Activated T-cell treated with anti-CD3 and anti-CD28 coated beads, Interleukin-2, amount 50 U/mL, for 72 hours (primary cell): ENCODE measurements at regions not wholly inside any gene's neighbourhood (a gene's known extent, or its start where the extent isn't known, plus 50 kb on each side); places are given as distances from the start of the nearest gene placed in this dataset.

Source experiments
- ATAC-seq, 2 donors: fragments of 150-1000 bp; cut with Tn5 transposase; replicated peaks in 1 of 2; 2 replicates each; pipeline ENCODE4 v1.10.0; 2021; ENCODE audit warnings: moderate library complexity in 2 of 2, mild to moderate bottlenecking in 1 of 2
- DNase-seq, 2 donors: peaks; one replicate each; pipeline ENCODE4 v3.0.0; 2021 to 2022; ENCODE audit warnings: mixed read lengths in 1 of 2
- H3K27ac Mint-ChIP-seq: one replicate; pipeline ENCODE4 v1.8.0; 2022; ENCODE audit warnings: mild to moderate bottlenecking, moderate library complexity, mixed read lengths
- H3K27me3 Mint-ChIP-seq: one replicate; pipeline ENCODE4 v1.8.0; 2022; ENCODE audit warnings: low read depth, mixed read lengths
- H3K36me3 Mint-ChIP-seq, 2 donors: one replicate each; pipeline ENCODE4 v1.8.0; 2022; ENCODE audit warnings: mixed read lengths in 2 of 2, mild to moderate bottlenecking in 1 of 2; ENCODE audit not compliant: insufficient read depth in 2 of 2
- H3K4me1 Mint-ChIP-seq: one replicate; pipeline ENCODE4 v1.8.0; 2022; ENCODE audit warnings: low read depth, mixed read lengths
- H3K4me3 Mint-ChIP-seq, 2 donors: one replicate each; pipeline ENCODE4 v1.8.0; 2022; ENCODE audit warnings: mild to moderate bottlenecking in 2 of 2, mixed read lengths in 2 of 2, moderate library complexity in 2 of 2
- H3K9me3 Mint-ChIP-seq, 2 donors: one replicate each; pipeline ENCODE4 v1.8.0; 2022; ENCODE audit warnings: mixed read lengths in 2 of 2

GRCh38 chr21:27595716-27596115 is 628.8 kb upstream of the ADAMTS5 start:
- H3K36me3 Mint-ChIP-seq = peaks cover 0 to 1% of the 10 kb centered on the region in 2 donors
- no peak overlapping the region for H3K4me3 Mint-ChIP-seq

GRCh38 chr21:27590271-27590670 is 623.4 kb upstream of the ADAMTS5 start:
- Mint-ChIP-seq H3K27me3 (no peaks in the 10 kb centered on the region), H3K4me3 (no peak overlapping the region), H3K9me3 (peaks cover 0 to 4% of the 10 kb centered on the region in 2 donors), H3K4me1 (no peaks in the 10 kb centered on the region), H3K36me3 (no peaks in the 10 kb centered on the region), H3K27ac (no peak overlapping the region)
- ATAC-seq = no peak
- no peak for DNase-seq

More at GRCh38 chr21:27595716-27596115, 628.8 kb upstream of the ADAMTS5 start:
- no peak for ATAC-seq
- Mint-ChIP-seq H3K4me1 (no peaks in the 10 kb centered on the region), H3K27ac (no peak overlapping the region), H3K27me3 (no peaks in the 10 kb centered on the region), H3K9me3 (peaks cover 6 to 11% of the 10 kb centered on the region in 2 donors)
- DNase-seq = no peak

DNA sequence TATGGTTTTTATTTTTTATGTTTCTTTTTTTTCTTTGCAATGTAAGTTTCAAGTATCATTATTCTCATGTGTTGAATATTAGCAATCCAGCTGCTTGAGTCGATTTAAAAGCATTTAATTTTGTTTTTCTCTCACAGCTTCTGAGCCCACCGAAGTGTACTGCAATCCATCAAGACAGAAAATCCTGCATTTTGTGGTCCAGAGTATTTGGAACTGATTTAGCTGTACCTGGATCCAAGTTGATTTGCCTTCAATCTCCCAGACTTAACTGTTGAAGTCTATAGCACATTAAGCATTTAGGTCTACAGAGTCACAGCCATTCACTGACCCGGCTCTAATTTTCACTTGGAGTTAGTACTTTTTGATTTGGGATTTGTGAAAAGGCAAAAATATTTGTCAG is 622.9 kb upstream of the ADAMTS5 start:
- ATAC-seq = no peak

GRCh38 chr21:27586986-27587385 is 620.1 kb upstream of the ADAMTS5 start:
- no peaks in the 10 kb centered on the region for H3K4me1 Mint-ChIP-seq
- no peak for DNase-seq
- no peak for ATAC-seq
- no peaks in the 10 kb centered on the region for H3K27me3 Mint-ChIP-seq
- no peak overlapping the region for H3K27ac Mint-ChIP-seq
- H3K4me3 Mint-ChIP-seq = no peak overlapping the region
- H3K36me3 Mint-ChIP-seq = no peaks in the 10 kb centered on the region
- no peaks in the 10 kb centered on the region for H3K9me3 Mint-ChIP-seq

More for the DNA sequence above, 622.9 kb upstream of the ADAMTS5 start:
- no peak overlapping the region for H3K27ac Mint-ChIP-seq
- no peaks in the 10 kb centered on the region for H3K4me1 Mint-ChIP-seq
- no peaks in the 10 kb centered on the region for H3K36me3 Mint-ChIP-seq
- H3K4me3 Mint-ChIP-seq = no peak overlapping the region
- no peaks in the 10 kb centered on the region for H3K27me3 Mint-ChIP-seq
- DNase-seq = no peak
- peaks cover 0 to 2% of the 10 kb centered on the region in 2 donors for H3K9me3 Mint-ChIP-seq

DNA sequence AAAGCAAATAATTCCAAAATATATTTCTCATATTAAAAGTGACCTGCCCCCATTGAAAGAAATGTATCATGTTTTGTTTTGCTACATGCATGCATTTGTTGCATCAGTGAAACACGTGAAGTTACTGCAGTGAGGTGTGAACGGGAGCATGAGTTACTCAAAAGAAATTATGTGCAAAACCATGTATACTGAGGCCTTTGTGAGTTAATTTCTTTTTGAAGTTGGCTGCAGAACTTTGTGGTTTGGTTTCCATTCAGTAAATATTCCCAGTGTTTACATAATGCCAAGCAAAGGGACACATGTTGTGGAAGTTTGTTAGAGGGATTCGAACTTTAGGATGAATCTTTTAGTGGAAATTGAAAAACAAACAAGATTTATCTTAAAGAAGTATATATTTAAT is 619.4 kb upstream of the ADAMTS5 start:
- no peak overlapping the region for H3K4me3 Mint-ChIP-seq

GRCh38 chr21:27584256-27584655 is 617.4 kb upstream of the ADAMTS5 start:
- H3K4me3 Mint-ChIP-seq = no peak overlapping the region
- H3K9me3 Mint-ChIP-seq = peaks cover 0 to 3% of the 10 kb centered on the region in 2 donors
- no peak for ATAC-seq
- H3K27ac Mint-ChIP-seq = no peak overlapping the region
- H3K4me1 Mint-ChIP-seq = no peaks in the 10 kb centered on the region
- no peaks in the 10 kb centered on the region for H3K36me3 Mint-ChIP-seq
- no peak for DNase-seq
- H3K27me3 Mint-ChIP-seq = no peaks in the 10 kb centered on the region

More for the DNA sequence above, 619.4 kb upstream of the ADAMTS5 start:
- no peak for DNase-seq
- Mint-ChIP-seq H3K36me3 (no peaks in the 10 kb centered on the region), H3K9me3 (no peaks in the 10 kb centered on the region), H3K27me3 (no peaks in the 10 kb centered on the region), H3K27ac (no peak overlapping the region), H3K4me1 (no peaks in the 10 kb centered on the region)
- ATAC-seq = no peak

DNA sequence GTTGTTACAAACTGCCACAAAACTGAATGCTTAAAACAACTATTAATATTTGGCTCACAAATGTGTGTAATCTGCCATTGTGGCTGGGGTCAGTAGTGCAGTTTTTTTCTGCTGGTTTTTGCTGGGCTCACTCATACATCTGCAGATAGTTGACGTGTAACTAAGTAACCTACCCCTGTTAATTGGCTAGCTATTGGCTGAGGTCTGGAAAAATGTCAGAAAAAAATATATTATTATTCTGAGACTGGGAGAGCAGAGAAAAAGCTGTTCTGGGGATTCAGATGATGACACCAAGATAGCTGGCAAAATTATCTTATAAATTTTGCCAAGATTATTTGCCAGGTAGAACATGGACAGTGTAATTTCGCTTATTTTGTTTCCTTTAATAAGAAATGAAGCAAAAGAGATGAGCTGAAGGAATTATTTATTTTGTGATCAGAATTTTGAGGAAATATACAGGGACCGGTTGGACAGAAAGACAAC is 616.1 kb upstream of the ADAMTS5 start:
- no peaks in the 10 kb centered on the region for H3K4me1 Mint-ChIP-seq
- H3K27me3 Mint-ChIP-seq = no peaks in the 10 kb centered on the region
- no peak overlapping the region for H3K4me3 Mint-ChIP-seq
- DNase-seq = no peak
- no peak for ATAC-seq
- H3K27ac Mint-ChIP-seq = no peak overlapping the region
- H3K36me3 Mint-ChIP-seq = no peaks in the 10 kb centered on the region
- H3K9me3 Mint-ChIP-seq = peaks cover 0 to 5% of the 10 kb centered on the region in 2 donors

DNA sequence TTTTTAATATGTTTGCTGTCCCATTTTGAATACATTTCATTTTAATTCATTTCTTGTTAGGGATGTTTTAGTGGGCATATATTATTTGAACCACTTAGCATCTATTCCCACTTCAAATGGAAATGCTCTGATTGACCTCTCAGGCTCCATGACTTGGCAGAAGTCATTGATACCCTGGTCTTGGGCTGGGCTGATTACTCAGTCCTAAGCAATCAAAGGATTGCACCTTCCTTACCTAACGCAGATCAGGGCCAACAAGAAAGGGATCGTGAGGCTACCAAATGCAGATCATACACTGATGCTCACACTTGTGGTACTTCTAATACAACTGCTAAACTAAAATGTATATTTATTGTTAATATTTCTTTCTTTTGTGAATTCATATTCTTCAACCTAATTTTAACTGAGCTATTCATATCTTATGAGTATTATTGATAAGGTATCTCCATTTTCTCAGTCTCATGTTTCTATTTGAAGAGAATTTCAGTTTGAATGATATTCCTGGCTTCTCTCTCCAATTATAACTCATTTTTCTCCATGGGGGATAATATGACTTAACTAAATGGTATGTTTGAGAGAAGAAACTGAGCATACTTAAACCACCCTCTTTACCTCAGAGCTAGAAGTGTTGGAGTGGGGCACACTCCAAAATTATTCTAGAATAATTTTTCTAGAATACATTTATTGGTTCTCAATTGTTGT is 615.5 kb upstream of the ADAMTS5 start:
- Mint-ChIP-seq H3K36me3 (no peaks in the 10 kb centered on the region), H3K27me3 (no peaks in the 10 kb centered on the region), H3K9me3 (peaks cover 0 to 5% of the 10 kb centered on the region in 2 donors), H3K27ac (no peak overlapping the region), H3K4me3 (no peak overlapping the region), H3K4me1 (no peaks in the 10 kb centered on the region)
- no peak for ATAC-seq
- DNase-seq = no peak

DNA sequence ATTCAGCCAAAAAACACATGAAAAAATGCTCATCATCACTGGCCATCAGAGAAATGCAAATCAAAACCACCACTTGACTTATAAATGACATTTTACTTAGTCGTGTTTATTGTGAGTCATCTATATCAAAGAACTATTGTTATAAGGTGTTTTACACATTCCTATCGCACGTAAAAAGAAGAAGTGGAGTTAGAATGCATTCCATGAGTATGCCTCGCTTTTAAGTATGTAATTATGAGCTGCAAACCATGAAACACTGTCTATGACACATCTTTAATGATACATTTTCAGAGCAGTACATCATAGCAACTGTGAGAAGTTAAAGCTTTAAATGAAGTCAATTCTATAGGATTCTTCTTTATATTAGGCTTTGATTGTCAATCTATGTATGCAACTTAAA is 614.3 kb upstream of the ADAMTS5 start:
- Mint-ChIP-seq H3K27me3 (no peaks in the 10 kb centered on the region), H3K36me3 (no peaks in the 10 kb centered on the region), H3K4me1 (no peaks in the 10 kb centered on the region), H3K4me3 (no peak overlapping the region), H3K9me3 (peaks cover 0 to 5% of the 10 kb centered on the region in 2 donors), H3K27ac (no peak overlapping the region)
- DNase-seq (no peak), ATAC-seq (no peak)

DNA sequence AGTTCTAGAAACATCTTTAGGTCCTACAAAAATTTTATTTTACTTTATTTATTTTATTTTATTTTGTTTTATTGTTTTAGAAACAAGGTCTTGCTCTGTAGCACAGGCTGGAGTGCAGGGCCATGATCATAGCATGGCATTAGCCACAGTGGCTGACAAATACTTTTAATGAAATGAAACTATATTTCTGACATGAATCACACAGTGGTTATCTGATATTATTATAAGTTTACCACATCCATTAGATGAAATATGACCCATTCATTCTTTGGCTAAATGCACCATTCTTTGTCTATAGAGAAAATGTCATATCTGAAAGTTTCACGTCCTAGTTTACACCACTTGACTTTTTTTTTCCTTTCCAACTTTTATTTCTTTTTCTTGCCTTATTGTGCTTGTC is 613.4 kb upstream of the ADAMTS5 start:
- no peaks in the 10 kb centered on the region for H3K4me1 Mint-ChIP-seq
- DNase-seq (no peak), ATAC-seq (no peak)
- H3K27me3 Mint-ChIP-seq = no peaks in the 10 kb centered on the region
- H3K4me3 Mint-ChIP-seq = no peak overlapping the region
- no peak overlapping the region for H3K27ac Mint-ChIP-seq
- no peaks in the 10 kb centered on the region for H3K36me3 Mint-ChIP-seq
- peaks cover 0 to 5% of the 10 kb centered on the region in 2 donors for H3K9me3 Mint-ChIP-seq

- Mint-ChIP-seq H3K4me1 (no peaks in the 10 kb centered on the region), H3K9me3 (peaks cover 5 to 8% of the 10 kb centered on the region in 2 donors), H3K4me3 (no peak overlapping the region), H3K27me3 (no peaks in the 10 kb centered on the region), H3K36me3 (no peaks in the 10 kb centered on the region), H3K27ac (no peak overlapping the region)
- no peak for DNase-seq
- no peak for ATAC-seq
Observed at GRCh38 chr21:27578741-27579265, 611.9 kb upstream of the ADAMTS5 start.

DNA sequence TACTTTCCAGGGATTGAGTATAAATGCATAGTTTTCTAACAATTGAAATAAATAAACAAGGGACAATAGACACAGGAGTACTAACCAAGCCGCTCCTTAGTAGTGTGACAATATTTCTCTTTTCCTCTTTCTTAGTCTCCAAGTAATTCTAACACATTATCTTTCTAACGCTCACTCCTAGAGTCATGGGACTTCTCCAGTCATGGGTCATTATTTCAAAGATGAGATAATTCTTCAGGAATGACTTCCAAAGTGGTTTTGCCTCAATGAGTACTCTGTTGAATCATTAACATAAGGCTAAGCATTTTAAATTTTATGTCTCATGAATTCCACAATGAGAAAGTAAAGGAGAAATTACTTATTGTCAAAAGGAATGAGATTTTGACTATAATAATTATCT is 605.8 kb upstream of the ADAMTS5 start:
- DNase-seq (no peak), ATAC-seq (no peak)
- Mint-ChIP-seq H3K4me1 (no peaks in the 10 kb centered on the region), H3K4me3 (no peak overlapping the region), H3K27ac (no peak overlapping the region), H3K36me3 (no peaks in the 10 kb centered on the region), H3K9me3 (peaks cover 5 to 8% of the 10 kb centered on the region in 2 donors), H3K27me3 (no peaks in the 10 kb centered on the region)

- DNase-seq (no peak), ATAC-seq (no peak)
Observed at GRCh38 chr21:27571706-27572105, 604.8 kb upstream of the ADAMTS5 start.

More at GRCh38 chr21:27571706-27572105, 604.8 kb upstream of the ADAMTS5 start:
- Mint-ChIP-seq H3K9me3 (peaks cover 5 to 8% of the 10 kb centered on the region in 2 donors), H3K4me3 (no peak overlapping the region), H3K36me3 (no peaks in the 10 kb centered on the region), H3K4me1 (no peaks in the 10 kb centered on the region), H3K27ac (no peak overlapping the region), H3K27me3 (no peaks in the 10 kb centered on the region)
